Skeletal muscle satellite cell (primary cell): ENCODE measurements at regions not wholly inside any gene's neighbourhood (a gene's known extent, or its start where the extent isn't known, plus 50 kb on each side); places are given as distances from the start of the nearest gene placed in this dataset.

Experiments used
- H3K27me3 ChIP-seq: 2 replicates; pipeline ENCODE4 v1.7.0; 2013; ENCODE audit warnings: low read length; ENCODE audit not compliant: control insufficient read depth, insufficient read depth
- H3K36me3 ChIP-seq: 2 replicates; pipeline ENCODE4 v1.7.0; 2013; ENCODE audit warnings: mild to moderate bottlenecking, control low read depth, low read length; ENCODE audit not compliant: insufficient read depth
- H3K4me1 ChIP-seq: 2 replicates; pipeline ENCODE4 v1.7.0; 2013; ENCODE audit warnings: low read length; ENCODE audit not compliant: control insufficient read depth, insufficient read depth
- H3K4me2 ChIP-seq: 2 replicates; pipeline ENCODE4 v1.7.0; 2013; ENCODE audit warnings: mild to moderate bottlenecking, low read length
- H3K4me3 ChIP-seq: 2 replicates; pipeline ENCODE4 v1.7.0; 2013; ENCODE audit warnings: low read length
- H3K9ac ChIP-seq: 2 replicates; pipeline ENCODE4 v1.7.0; 2013; ENCODE audit warnings: mild to moderate bottlenecking, low read depth, low read length, moderate library complexity
- H3K9me3 ChIP-seq: replicated peaks from 2 replicates; pipeline ENCODE4 v1.7.0; 2013; ENCODE audit warnings: mild to moderate bottlenecking, control low read depth, low read length

- peak overlapping the region; percentile 3 for H3K4me2 ChIP-seq
- H3K4me1 ChIP-seq, result peaks cover 14% of the 10 kb centered on the region
- H3K36me3 ChIP-seq, result no peaks in the 10 kb centered on the region
- H3K9ac ChIP-seq, result no peak overlapping the region
- no peak overlapping the region for H3K4me3 ChIP-seq
- no peaks in the 10 kb centered on the region for H3K27me3 ChIP-seq
- no peaks in the 10 kb centered on the region for H3K9me3 ChIP-seq
These were observed 278.0 kb upstream of the EPHA4 start for GRCh38 chr2:221850076-221850475.

GRCh38 chr2:221848286-221848685 is 276.2 kb upstream of the EPHA4 start:
- Histone ChIP-seq H3K36me3 (no peaks in the 10 kb centered on the region), H3K27me3 (no peaks in the 10 kb centered on the region), H3K4me1 (peaks cover 14% of the 10 kb centered on the region), H3K4me2 (no peak overlapping the region), H3K4me3 (no peak overlapping the region), H3K9ac (no peak overlapping the region), H3K9me3 (no peaks in the 10 kb centered on the region)

GRCh38 chr2:221845021-221845365 is 272.9 kb upstream of the EPHA4 start:
- Histone ChIP-seq H3K4me1 (peaks cover 3% of the 10 kb centered on the region), H3K9me3 (no peaks in the 10 kb centered on the region), H3K4me2 (no peak overlapping the region), H3K36me3 (no peaks in the 10 kb centered on the region), H3K4me3 (no peak overlapping the region), H3K9ac (no peak overlapping the region), H3K27me3 (no peaks in the 10 kb centered on the region)

- Histone ChIP-seq H3K36me3 (no peaks in the 10 kb centered on the region), H3K9me3 (no peaks in the 10 kb centered on the region), H3K4me3 (no peak overlapping the region), H3K4me2 (no peak overlapping the region), H3K27me3 (no peaks in the 10 kb centered on the region), H3K4me1 (no peaks in the 10 kb centered on the region), H3K9ac (no peak overlapping the region)
These were observed 272.3 kb upstream of the EPHA4 start for GRCh38 chr2:221844212-221845020.

- no peak overlapping the region for H3K9ac ChIP-seq
- H3K36me3 ChIP-seq, result no peaks in the 10 kb centered on the region
- peak overlapping the region; percentile 50 for H3K4me2 ChIP-seq
- no peak overlapping the region for H3K4me3 ChIP-seq
- no peaks in the 10 kb centered on the region for H3K9me3 ChIP-seq
- H3K4me1 ChIP-seq, result no peaks in the 10 kb centered on the region
- no peaks in the 10 kb centered on the region for H3K27me3 ChIP-seq
These were observed 264.0 kb upstream of the EPHA4 start for GRCh38 chr2:221836095-221836494.

- Histone ChIP-seq H3K4me3 (no peak overlapping the region), H3K27me3 (no peaks in the 10 kb centered on the region), H3K4me1 (no peaks in the 10 kb centered on the region), H3K4me2 (no peak overlapping the region), H3K36me3 (no peaks in the 10 kb centered on the region), H3K9ac (no peak overlapping the region), H3K9me3 (no peaks in the 10 kb centered on the region)
These were observed 261.9 kb upstream of the EPHA4 start for GRCh38 chr2:221833966-221834365.

- no peaks in the 10 kb centered on the region for H3K9me3 ChIP-seq
- no peak overlapping the region for H3K4me2 ChIP-seq
- no peaks in the 10 kb centered on the region for H3K27me3 ChIP-seq
- no peak overlapping the region for H3K9ac ChIP-seq
- H3K4me3 ChIP-seq, result no peak overlapping the region
- no peaks in the 10 kb centered on the region for H3K4me1 ChIP-seq
- no peaks in the 10 kb centered on the region for H3K36me3 ChIP-seq
These were observed 258.9 kb upstream of the EPHA4 start for GRCh38 chr2:221831051-221831450.

- no peak overlapping the region for H3K4me3 ChIP-seq
These were observed 250.3 kb upstream of the EPHA4 start for GRCh38 chr2:221822416-221822815.

GRCh38 chr2:221818616-221819320 is 246.7 kb upstream of the EPHA4 start:
- Histone ChIP-seq H3K4me2 (no peak overlapping the region), H3K4me3 (no peak overlapping the region), H3K27me3 (no peaks in the 10 kb centered on the region), H3K9me3 (no peaks in the 10 kb centered on the region), H3K9ac (no peak overlapping the region), H3K36me3 (no peaks in the 10 kb centered on the region), H3K4me1 (peaks cover 7% of the 10 kb centered on the region)

More at GRCh38 chr2:221822416-221822815, 250.3 kb upstream of the EPHA4 start:
- Histone ChIP-seq H3K36me3 (no peaks in the 10 kb centered on the region), H3K9me3 (no peaks in the 10 kb centered on the region), H3K4me1 (peaks cover 7% of the 10 kb centered on the region), H3K9ac (no peak overlapping the region), H3K4me2 (no peak overlapping the region), H3K27me3 (no peaks in the 10 kb centered on the region)

- Histone ChIP-seq H3K4me2 (no peak overlapping the region), H3K9ac (no peak overlapping the region), H3K4me1 (peaks cover 3% of the 10 kb centered on the region), H3K36me3 (no peaks in the 10 kb centered on the region), H3K9me3 (no peaks in the 10 kb centered on the region), H3K27me3 (no peaks in the 10 kb centered on the region), H3K4me3 (no peak overlapping the region)
These were observed 245.8 kb upstream of the EPHA4 start for GRCh38 chr2:221817878-221818277.

- Histone ChIP-seq H3K36me3 (no peaks in the 10 kb centered on the region), H3K9ac (no peak overlapping the region), H3K4me2 (no peak overlapping the region)
These were observed 244.9 kb upstream of the EPHA4 start for GRCh38 chr2:221817052-221817451.

GRCh38 chr2:221816566-221816965 is 244.5 kb upstream of the EPHA4 start:
- Histone ChIP-seq H3K9me3 (no peaks in the 10 kb centered on the region), H3K4me2 (no peak overlapping the region), H3K36me3 (no peaks in the 10 kb centered on the region), H3K4me1 (no peaks in the 10 kb centered on the region), H3K27me3 (no peaks in the 10 kb centered on the region), H3K9ac (no peak overlapping the region), H3K4me3 (no peak overlapping the region)

More at GRCh38 chr2:221817052-221817451, 244.9 kb upstream of the EPHA4 start:
- Histone ChIP-seq H3K4me1 (no peaks in the 10 kb centered on the region), H3K4me3 (no peak overlapping the region), H3K9me3 (no peaks in the 10 kb centered on the region), H3K27me3 (no peaks in the 10 kb centered on the region)
